ENCODE measurements at regions not wholly inside any gene's neighbourhood (a gene's known extent, or its start where the extent isn't known, plus 50 kb on each side); places are given as distances from the start of the nearest gene placed in this dataset.
"Not testable (repeated sequence)": the region's sequence is repeated elsewhere in the genome, so short reads cannot be mapped to it uniquely, and the experiment has no call there.

DNA sequence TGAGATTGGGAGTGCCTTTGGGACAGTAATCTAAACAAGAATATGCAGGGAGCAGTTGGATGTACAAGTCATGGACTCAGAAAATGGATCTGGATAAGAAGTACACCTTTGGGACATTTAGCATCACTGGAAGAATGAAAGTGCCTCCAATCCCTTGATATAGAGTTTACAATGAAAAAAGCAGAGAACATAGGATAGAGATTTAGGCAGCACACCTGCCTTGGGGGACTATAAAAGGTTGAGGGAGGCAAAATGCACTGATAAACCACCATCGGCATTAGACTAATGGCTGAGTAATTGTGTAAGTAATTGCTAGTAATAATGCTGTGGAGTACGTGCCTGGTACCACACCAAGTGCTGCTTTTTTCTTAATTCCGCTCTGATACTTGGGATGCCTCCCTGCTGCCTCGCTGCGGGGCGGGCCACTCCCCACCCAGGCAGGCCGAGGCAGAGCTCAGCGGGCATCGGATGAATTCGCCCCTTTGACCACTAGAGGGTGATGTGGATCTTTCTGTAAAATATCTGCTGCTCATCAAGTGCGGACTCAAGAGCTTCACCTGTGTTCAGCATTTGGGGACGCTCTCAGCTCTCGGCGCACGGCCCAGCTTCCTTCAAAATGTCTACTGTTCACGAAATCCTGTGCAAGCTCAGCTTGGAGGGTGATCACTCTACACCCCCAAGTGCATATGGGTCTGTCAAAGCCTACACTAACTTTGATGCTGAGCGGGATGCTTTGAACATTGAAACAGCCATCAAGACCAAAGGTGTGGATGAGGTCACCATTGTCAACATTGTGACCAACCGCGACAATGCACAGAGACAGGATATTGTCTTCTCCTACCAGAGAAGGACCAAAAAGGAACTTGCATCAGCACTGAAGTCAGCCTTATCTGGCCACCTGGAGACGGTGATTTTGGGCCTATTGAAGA, 99.9 kb downstream of the ANKRD18B start:
- Mint-ChIP-seq H3K36me3 (ENCODE audit: low read depth) (no peaks in the 10 kb centered on the region), H3K27ac (no peak overlapping the region), H3K4me3 (no peak overlapping the region), H3K9me3 (no peaks in the 10 kb centered on the region), H3K27me3 (peaks cover 28% of the 10 kb centered on the region), H3K4me1 (ENCODE audit: low read depth) (peaks cover 7% of the 10 kb centered on the region)
- TF ChIP-seq, protein P1, sequence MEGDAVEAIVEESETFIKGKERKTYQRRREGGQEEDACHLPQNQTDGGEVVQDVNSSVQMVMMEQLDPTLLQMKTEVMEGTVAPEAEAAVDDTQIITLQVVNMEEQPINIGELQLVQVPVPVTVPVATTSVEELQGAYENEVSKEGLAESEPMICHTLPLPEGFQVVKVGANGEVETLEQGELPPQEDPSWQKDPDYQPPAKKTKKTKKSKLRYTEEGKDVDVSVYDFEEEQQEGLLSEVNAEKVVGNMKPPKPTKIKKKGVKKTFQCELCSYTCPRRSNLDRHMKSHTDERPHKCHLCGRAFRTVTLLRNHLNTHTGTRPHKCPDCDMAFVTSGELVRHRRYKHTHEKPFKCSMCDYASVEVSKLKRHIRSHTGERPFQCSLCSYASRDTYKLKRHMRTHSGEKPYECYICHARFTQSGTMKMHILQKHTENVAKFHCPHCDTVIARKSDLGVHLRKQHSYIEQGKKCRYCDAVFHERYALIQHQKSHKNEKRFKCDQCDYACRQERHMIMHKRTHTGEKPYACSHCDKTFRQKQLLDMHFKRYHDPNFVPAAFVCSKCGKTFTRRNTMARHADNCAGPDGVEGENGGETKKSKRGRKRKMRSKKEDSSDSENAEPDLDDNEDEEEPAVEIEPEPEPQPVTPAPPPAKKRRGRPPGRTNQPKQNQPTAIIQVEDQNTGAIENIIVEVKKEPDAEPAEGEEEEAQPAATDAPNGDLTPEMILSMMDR (IDR thresholded peaks at IDR 0.05) = peak; percentile 88
- CTCF ChIA-PET = interaction anchor here (0.6 to 10.5 kb wide), 51 partner anchors 8 to 629 kb away, joined by 3 to 353 read pairs (median 5); no protein-coding TSS in a partner anchor
- POLR2A ChIA-PET = interaction anchor here (1.7 kb wide), 1 partner anchor 99 kb away, joined by 5 read pairs; no protein-coding TSS in a partner anchor
- peak; percentile 98 for ATAC-seq
- intact Hi-C loops (cut with micrococcal nuclease) = loop anchor here (1.0 kb wide), 1 partner anchor 98 kb away; no protein-coding TSS in a partner anchor
- DNase-seq = peak; percentile 78

DNA sequence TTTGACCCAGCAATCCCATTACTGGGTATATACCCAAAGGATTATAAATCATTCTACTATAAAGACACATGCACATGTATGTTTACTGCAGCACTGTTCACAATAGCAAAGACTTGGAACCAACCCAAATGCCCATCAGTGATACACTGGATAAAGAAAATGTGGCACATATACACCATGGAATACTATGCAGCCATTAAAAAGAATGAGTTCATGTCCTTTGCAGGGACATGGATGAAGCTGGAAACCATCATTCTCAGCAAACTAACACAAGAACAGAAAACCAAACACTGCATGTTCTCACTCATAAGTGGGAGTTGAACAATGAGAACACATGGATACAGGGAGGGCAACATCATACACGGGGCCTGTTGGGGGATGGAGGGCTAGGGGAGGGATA, 104.3 kb downstream of the ANKRD18B start:
- intact Hi-C loops (cut with micrococcal nuclease); H3K27ac Mint-ChIP-seq; H3K4me1 Mint-ChIP-seq (ENCODE audit: low read depth); H3K36me3 Mint-ChIP-seq (ENCODE audit: low read depth); H3K4me3 Mint-ChIP-seq; H3K9me3 Mint-ChIP-seq; DNase-seq; ATAC-seq: not testable (repeated sequence)
- H3K27me3 Mint-ChIP-seq = peaks cover 34% of the 10 kb centered on the region
- ChIA-PET CTCF (interaction anchor here (1.5 to 10.5 kb wide), 3 partner anchors 9 to 93 kb away, joined by 3 to 353 read pairs (median 7); no protein-coding TSS in a partner anchor), POLR2A (interaction anchor here (1.0 kb wide), 1 partner anchor 9 kb away, joined by 3 read pairs; no protein-coding TSS in a partner anchor)

- Mint-ChIP-seq H3K27ac (no peak overlapping the region), H3K36me3 (ENCODE audit: low read depth) (no peaks in the 10 kb centered on the region), H3K9me3 (no peaks in the 10 kb centered on the region), H3K27me3 (peaks cover 35% of the 10 kb centered on the region), H3K4me1 (ENCODE audit: low read depth) (peaks cover 3% of the 10 kb centered on the region), H3K4me3 (no peak overlapping the region)
- CTCF ChIA-PET = interaction anchor here (1.6 to 10.5 kb wide), 2 partner anchors 9 to 93 kb away, joined by 7 to 353 read pairs; no protein-coding TSS in a partner anchor
- ATAC-seq (no peak), DNase-seq (peak; percentile 35)
- intact Hi-C loops (cut with micrococcal nuclease) = no loop called here
- POLR2A ChIA-PET = interaction anchor here (1.0 kb wide), 1 partner anchor 8 kb away, joined by 3 read pairs; no protein-coding TSS in a partner anchor
- TF ChIP-seq, protein P1 (IDR thresholded peaks at IDR 0.05) = no peak
Measured at GRCh38 chr9:33628865-33629410, 104.9 kb downstream of the ANKRD18B start.

- DNase-seq (no peak), ATAC-seq (no peak)
- intact Hi-C loops (cut with micrococcal nuclease) = no loop called here
- Mint-ChIP-seq H3K27me3 (peaks cover 43% of the 10 kb centered on the region), H3K9me3 (no peaks in the 10 kb centered on the region), H3K4me1 (ENCODE audit: low read depth) (no peaks in the 10 kb centered on the region), H3K36me3 (ENCODE audit: low read depth) (no peaks in the 10 kb centered on the region), H3K27ac (no peak overlapping the region), H3K4me3 (no peak overlapping the region)
- TF ChIP-seq, protein P1 (IDR thresholded peaks at IDR 0.05) = no peak
- POLR2A ChIA-PET = no interaction called here
- CTCF ChIA-PET = interaction anchor here (2.3 to 3.1 kb wide), 2 partner anchors 10 to 88 kb away, joined by 10 to 19 read pairs; no protein-coding TSS in a partner anchor
Measured at GRCh38 chr9:33633636-33634035, 109.6 kb downstream of the ANKRD18B start.

DNA sequence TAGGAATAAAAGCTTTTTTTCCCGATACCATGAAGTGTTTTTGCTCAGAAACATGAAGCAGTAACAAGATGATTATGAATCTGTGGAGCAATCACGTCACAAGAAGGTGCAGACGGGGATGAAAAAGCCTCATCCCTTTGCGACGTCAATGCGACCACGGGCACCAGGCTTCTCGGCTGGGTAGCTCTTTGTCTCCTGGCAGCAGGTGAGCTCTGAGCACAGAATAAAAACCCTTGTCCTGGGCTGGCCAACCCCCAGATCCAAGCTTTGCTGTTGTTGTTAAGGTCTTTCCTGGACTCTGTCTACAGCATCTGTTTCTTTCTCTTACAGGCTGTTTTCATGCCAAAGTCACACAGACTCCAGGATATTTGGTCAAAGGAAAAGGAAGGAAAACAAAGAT, 113.8 kb downstream of the ANKRD18B start:
- DNase-seq (no peak), ATAC-seq (no peak)
- CTCF ChIA-PET = interaction anchor here (0.9 to 2.7 kb wide), 3 partner anchors 14 to 939 kb away, joined by 3 to 16 read pairs (median 6); no protein-coding TSS in a partner anchor
- no peaks in the 10 kb centered on the region for H3K4me1 Mint-ChIP-seq (ENCODE audit: low read depth)
- H3K27ac Mint-ChIP-seq = no peak overlapping the region
- TF ChIP-seq, protein P1 (IDR thresholded peaks at IDR 0.05) = no peak
- no peak overlapping the region for H3K4me3 Mint-ChIP-seq
- no peaks in the 10 kb centered on the region for H3K36me3 Mint-ChIP-seq (ENCODE audit: low read depth)
- POLR2A ChIA-PET = interaction anchor here (1.2 kb wide), 1 partner anchor 9 kb away, joined by 3 read pairs; no protein-coding TSS in a partner anchor
- H3K27me3 Mint-ChIP-seq = peaks cover 50% of the 10 kb centered on the region
- no peaks in the 10 kb centered on the region for H3K9me3 Mint-ChIP-seq
- intact Hi-C loops (cut with micrococcal nuclease) = no loop called here
